Astrocyte (in vitro differentiated cells and primary cell): ENCODE measurements at regions not wholly inside any gene's neighbourhood (a gene's known extent, or its start where the extent isn't known, plus 50 kb on each side); places are given as distances from the start of the nearest gene placed in this dataset.

Experiments
- EZH2 ChIP-seq: IDR thresholded peaks from 2 replicates; pipeline ENCODE4 v1.6.1; 2012; ENCODE audit warnings: mild to moderate bottlenecking, low read length, inconsistent platforms; ENCODE audit not compliant: insufficient read depth
- TF ChIP-seq, protein P1 (sequence below): IDR thresholded peaks from 2 replicates; pipeline ENCODE4 v1.5.1; 2011; ENCODE audit warnings: low read depth, mild to moderate bottlenecking, inconsistent platforms, low read length, moderate library complexity; ENCODE audit not compliant: insufficient read depth

DNA sequence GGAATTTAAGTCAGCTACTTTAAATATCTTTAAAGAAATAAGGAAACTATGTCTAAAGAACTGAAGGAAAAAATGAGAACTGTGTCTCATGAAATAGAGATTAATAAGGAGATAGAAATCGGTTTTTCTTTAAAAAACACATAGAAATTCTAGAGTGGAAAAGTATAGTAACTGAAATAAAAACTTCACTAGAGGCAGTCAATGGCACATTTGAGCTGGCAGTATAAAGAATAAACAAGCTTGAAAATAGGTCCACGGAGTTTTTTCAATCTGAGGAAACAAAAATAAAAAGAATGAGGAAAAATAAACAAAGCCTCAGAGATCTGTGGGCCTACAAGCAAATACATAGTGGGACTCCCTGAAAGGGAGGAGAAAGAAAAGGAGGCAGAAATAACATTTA lies 127.5 kb downstream of the TWIST2 start:
- TF ChIP-seq, protein P1, sequence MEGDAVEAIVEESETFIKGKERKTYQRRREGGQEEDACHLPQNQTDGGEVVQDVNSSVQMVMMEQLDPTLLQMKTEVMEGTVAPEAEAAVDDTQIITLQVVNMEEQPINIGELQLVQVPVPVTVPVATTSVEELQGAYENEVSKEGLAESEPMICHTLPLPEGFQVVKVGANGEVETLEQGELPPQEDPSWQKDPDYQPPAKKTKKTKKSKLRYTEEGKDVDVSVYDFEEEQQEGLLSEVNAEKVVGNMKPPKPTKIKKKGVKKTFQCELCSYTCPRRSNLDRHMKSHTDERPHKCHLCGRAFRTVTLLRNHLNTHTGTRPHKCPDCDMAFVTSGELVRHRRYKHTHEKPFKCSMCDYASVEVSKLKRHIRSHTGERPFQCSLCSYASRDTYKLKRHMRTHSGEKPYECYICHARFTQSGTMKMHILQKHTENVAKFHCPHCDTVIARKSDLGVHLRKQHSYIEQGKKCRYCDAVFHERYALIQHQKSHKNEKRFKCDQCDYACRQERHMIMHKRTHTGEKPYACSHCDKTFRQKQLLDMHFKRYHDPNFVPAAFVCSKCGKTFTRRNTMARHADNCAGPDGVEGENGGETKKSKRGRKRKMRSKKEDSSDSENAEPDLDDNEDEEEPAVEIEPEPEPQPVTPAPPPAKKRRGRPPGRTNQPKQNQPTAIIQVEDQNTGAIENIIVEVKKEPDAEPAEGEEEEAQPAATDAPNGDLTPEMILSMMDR = no peak
- TF ChIP-seq EZH2 = no peak
